Fibroblast of skin of right biceps (primary cell): ENCODE measurements at regions not wholly inside any gene's neighbourhood (a gene's known extent, or its start where the extent isn't known, plus 50 kb on each side); places are given as distances from the start of the nearest gene placed in this dataset.

Experiments
- DNase-seq: peaks from one replicate; pipeline ENCODE4 v3.0.0-alpha.2; 2013

DNA sequence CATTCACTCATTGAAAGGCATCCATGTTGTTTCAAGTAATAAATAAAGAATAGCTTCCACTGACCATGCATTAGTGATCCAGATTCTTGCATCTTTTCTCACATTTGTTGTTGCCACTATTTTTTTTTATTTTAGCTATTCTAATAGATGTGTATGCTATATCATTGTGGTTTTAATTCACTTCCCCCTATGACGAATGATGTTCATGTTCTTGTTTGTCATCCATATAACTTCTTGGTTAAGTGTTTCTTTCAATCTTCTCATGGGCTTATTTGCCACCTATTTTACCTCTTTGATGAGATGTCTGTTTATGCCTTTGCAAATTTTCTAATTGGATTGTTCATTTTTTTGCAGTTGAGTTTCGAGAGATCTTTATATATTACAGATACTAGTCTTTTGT is 681.2 kb downstream of the HDGFL1 start:
- no peak for DNase-seq

- no peak for DNase-seq
Observed at GRCh38 chr6:23262864-23263263, 693.5 kb downstream of the HDGFL1 start.

DNA sequence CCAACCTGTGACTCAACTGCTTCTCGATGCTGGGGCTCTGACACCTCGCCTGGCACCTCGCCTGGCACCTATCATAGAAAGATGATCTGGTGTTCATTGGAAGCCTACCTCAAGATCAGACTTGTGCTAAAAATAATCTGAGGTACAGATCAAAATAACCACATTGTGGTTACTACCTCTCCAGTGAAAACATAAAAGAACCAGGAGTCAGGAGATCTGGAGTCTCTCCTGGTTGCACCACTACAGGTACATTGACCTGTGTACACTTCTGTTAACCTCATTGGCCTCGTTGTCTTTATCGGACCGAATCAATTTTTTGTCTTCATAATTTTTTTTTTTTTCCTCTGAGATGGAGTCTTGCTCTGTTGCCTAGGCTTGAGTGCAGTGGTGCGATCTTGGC is 695.9 kb downstream of the HDGFL1 start:
- DNase-seq = no peak

DNA sequence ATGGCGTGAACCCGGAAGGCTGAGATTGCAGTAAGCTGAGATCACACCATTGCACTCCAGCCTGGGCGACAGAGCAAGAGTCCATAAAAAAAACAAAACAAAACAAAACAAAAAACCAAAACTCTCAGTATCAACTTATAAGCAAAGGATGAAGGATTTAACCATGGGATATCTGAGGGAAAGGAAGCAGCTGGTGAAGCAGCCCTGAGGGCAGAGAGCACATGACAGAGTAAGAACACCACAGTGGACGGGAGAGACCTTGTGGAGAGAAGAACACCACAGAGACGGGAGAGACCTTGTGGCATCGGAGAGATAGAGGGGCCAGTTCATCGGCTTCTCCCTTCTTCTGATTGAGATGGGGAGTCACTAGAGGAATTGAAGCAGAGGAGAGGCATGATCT is 697.2 kb downstream of the HDGFL1 start:
- no peak for DNase-seq

DNA sequence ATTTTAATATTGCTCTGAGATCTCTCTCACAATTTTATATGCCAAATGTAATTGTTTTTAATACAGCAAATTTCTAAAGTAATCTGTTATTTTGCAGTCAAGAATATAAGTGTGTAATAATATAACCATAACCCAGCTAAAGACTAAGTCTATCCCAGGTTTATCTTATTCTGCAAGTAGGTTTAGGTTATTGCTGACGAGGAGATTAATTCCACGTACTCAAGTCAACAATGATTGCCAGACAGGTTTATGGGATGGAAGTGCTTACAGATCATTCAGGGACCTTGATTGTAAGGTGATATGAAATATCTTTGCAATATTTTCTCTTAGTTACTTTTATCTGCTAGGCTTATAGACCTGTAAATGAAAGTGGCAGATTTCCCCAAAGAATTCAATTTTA is 698.3 kb downstream of the HDGFL1 start:
- no peak for DNase-seq

DNA sequence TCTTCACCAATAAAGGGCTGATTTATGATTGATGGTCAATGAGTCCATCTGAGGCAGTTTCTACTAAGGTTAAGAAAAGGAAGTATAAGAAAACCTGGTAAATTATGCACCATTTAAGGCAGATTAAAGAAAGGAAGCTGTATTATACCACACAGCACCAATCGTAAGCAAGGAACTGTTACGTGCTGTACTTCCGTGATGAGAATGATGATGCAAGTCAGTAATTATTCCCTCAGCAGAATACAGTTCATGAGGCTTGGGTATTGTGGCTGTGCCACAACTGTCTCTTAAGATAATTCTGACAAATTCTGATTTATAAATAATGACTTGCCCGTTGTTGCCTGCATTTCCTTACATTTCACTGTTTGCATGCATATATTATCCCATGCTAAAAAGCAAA is 699.0 kb downstream of the HDGFL1 start:
- no peak for DNase-seq

DNA sequence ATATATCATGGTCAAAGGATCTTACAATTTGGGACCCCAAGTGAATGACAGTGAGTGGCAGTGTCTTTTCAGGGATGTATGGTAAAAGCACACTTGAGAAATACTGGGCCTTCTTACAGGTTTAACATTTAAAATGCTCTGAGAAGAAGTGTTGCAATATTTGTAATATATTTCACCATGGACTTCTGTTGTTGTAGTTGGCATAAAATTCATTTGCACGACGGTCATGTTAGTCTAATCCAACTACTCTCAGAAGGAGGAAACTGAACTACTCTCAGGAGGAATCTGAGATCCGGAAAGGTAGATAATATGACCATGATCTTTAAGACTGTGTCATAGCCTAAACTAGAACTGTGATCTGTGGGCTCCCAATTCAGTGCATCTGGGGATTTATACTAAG is 700.1 kb downstream of the HDGFL1 start:
- peak; percentile 7 for DNase-seq

- peak; percentile 16 for DNase-seq
Observed at GRCh38 chr6:23272536-23272935, 703.2 kb downstream of the HDGFL1 start.

DNA sequence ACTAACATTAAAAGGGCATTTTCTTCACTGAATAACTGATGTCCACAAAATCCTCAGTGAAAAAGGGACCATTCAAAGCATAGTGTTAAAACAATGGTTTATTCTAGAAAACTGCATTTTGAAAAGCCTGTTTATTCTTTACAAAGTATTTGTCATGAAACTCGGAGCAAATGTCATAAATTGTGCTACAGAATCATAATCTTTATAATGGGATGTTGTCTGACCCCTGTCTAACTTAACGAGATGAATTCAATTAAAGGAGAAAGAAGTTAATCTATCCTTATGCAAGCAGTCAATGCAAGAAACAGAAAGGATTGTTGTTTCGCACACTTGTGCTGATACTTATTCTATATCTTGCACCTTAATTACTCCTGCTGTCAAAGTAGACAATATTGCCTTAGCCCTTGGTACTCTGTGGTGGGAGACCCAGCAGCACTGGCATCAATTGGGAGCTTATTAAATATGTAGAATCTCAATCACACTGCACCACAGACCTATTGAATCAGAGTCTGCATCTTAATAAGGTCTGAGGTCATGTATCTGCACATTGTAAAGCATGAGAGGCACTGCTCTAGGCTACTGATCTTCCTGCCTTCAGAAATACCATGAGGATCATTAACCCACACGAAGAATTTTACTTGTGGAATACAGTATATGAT is 708.3 kb downstream of the HDGFL1 start:
- DNase-seq = no peak

DNA sequence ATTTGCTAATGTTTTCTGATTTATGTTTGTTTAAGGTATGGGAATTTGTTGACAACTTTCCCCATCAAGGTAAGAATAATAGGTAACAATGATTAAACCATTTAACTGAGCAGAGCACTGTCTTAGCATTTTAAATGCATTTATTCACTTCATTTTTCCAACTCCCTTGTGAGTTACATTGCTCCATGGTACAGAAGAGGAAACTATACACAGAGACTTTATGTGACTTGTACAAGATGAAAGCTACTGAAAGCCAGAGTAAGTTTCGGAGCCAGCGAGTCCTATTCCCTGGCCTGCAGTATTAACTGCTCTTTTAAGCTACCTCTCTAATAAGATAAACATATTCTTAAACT is 708.8 kb downstream of the HDGFL1 start:
- DNase-seq = no peak

DNA sequence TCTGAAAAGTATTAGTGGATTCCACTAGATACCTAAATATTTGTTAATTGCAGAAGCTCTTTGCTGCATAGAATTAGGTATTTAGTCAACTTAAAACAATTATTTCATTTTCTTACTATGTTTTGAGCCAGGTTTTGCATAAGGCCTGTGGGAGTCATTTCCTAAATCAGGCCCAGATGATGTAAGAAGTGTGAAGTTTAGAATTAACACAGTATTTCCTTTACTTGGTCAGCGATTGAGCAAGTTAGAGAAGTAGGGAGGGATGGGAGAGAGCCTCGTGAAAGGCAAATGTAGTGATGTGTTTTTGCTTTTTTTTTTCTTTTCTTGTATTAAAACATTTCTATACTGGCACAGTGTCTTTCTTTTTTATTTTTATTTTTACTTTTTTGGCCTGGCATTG is 711.1 kb downstream of the HDGFL1 start:
- DNase-seq = peak; percentile 4

DNA sequence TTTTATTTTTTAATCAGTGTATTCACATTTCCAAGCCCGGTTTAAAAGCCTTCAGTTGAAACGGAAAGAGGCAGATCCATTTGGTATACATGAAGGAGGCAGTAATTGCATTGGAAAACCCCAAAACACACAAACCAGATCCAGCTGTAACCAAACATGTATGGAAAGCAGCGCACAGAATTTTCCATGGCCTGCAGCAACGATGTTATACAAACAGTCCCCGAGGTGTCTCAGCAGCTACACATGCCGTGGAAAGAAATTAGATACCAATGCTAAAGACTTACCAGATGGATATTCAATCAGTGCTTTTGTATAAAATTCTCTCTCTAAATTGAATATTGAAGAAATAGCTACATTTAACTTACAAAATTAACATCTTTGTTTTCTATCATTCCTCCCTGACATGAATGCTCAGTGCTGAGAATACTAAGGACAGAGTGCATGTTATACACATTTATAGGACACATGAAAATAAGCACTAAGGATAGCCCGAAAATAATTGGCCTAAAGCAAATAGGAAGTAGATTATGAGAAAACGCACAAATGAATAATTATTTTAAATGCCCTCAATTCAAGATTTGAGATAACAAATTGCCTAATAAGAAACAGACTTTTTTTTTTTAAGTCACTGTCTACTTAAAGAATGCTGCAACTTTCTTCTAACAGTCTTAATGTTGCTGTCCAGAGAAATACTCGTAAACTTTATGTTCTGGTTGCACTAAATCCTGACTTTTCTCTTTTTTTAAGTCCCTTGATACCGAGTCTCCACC is 713.1 kb downstream of the HDGFL1 start:
- DNase-seq = no peak

- DNase-seq = no peak
Observed at GRCh38 chr6:23293653-23294052, 724.3 kb downstream of the HDGFL1 start.

DNA sequence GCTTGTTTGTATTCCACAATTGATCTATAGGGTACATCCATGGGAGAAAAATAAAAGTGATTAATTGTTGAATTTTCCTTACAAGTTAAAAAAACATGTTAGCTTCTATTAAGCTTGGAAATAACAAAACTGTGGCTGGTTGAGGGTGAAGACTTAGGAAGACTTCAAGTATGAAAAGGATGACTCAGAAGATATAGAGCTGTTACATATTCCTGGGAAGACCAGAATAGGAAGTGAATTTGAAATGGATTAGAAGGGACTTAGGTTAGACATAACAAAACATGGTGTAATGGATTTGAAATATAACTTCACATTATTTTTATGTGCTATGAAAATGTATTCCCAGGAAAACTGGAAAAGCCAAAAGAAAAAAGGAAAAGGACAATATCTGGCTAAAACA is 732.2 kb downstream of the HDGFL1 start:
- DNase-seq = peak; percentile 2

- no peak for DNase-seq
Observed at GRCh38 chr6:23302514-23302913, 733.1 kb downstream of the HDGFL1 start.

DNA sequence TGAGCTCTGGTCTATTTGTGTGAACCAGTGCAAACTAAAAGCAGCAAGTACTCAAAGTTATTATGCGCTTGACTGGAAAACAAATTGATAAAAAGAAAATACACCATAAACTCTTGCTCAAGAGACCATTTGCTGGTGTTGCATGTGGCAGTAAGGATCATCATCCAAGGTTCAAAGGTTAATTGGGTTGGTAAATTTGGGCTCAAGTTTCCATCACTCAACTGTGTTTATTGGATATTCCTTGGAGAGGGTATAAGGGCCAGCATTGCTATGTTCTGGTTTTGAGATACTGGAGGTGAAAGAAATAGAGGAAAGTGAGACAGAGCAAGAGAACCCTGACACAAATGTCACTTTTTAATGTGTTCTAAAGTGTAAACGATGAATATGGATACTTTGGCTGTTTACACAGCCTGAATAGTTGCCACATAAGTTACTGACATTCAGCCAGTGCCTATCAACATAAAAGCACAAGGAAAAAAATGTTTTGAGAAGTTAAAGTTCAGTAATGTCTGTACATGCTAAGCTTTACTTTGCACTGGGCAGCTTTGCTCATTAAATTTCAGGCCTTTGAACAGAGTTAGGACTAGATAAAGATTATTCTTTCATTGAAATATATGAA is 736.1 kb downstream of the HDGFL1 start:
- no peak for DNase-seq

DNA sequence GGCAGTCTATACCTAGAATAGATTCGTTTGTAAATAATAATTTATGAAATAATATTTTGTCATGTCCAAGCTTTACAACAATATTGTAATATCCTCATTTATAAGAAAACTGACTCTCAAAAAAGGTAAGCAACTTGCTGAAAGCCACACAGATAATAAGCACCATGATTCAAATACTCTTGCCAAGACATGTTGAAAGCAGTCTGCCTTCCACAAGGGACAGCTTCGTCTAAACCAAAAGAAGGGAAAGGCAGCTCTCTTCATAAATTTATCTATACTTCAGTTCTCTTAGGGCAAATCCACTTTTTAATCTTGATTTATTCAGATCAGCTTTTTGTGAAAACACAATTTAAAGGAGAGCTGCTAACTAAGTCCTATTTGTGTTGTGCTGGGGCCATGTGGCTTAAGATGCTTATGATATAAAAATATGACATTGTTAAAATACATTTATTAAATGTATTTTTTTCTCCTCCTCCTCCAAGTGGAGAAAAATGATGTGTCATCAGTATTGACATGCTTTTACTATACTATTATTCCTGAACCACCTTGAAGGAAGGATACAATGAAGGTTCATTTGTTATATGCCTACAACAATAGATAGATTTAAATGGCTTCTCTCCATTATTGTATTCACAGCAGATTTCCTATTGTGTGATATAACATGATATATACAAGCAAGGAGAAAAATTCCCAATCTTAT is 737.0 kb downstream of the HDGFL1 start:
- no peak for DNase-seq

- no peak for DNase-seq
Observed at GRCh38 chr6:23307516-23307915, 738.1 kb downstream of the HDGFL1 start.

DNA sequence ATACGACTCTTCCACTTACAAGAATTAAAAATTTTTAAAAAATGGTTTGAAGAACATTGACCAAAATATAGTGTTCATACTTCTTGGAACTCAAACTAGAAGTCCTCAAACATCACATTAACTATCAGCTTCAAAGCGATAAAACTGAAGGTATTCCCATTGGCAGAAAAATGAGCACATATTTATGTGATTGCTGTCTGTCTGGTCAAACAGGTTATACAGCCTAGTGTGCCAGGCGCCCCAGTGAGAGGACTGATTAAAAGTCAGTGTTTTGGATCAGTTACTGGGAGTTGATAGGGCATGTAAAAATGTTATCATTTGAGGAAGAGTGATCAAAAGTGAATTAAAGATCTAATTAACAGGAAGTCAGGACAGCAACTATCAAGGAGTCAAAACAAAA is 738.8 kb downstream of the HDGFL1 start:
- DNase-seq = no peak

- no peak for DNase-seq
Observed at GRCh38 chr6:23311211-23311610, 741.8 kb downstream of the HDGFL1 start.

GRCh38 chr6:23316131-23316530 is 746.8 kb downstream of the HDGFL1 start:
- no peak for DNase-seq

- no peak for DNase-seq
Observed at GRCh38 chr6:23316931-23317330, 747.6 kb downstream of the HDGFL1 start.

DNA sequence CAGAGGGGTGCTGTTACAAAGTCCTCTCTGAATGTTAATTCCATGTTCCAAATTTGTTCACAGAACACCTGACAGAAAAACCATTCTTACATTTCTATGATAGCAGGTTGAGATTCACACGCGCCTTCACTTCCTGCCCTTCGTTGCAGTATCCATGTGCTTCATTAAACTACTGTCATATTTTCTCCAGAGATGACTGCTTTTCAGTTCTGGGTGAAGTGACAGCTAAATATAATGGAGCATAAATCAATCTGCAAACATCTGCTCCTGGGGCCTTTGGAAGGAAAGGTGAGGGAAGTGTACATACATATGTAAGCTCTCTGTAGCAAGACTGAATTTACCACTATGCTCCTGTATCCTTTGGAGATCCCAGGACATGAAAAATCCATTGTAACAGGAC is 750.2 kb downstream of the HDGFL1 start:
- no peak for DNase-seq

DNA sequence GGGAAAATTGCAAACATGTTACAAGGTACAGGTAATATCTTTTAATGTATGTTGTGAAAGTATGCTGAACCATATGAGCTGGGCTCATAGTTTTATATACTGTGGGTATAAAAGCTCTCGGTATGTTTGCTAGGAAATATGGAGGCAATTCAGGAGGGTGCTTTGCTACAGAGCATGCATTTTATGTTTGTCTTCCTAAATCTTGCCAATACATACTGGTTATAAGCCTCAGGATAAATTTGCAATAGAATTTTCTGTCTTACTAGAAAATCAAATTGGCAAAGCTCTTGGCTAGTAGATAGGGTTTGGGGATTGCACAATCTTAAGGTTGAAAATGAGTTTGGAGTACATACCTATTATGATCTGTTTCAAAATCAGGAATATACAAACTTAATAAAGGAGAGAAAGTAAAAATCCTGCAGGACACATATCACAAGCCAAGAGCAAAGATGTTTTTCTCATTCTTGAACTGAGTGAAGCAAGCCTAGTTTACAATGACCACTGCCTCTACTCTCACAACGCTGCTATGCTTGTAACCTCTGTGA is 751.2 kb downstream of the HDGFL1 start:
- no peak for DNase-seq
